Thyroid gland (tissue), 4 donors: ENCODE measurements at regions not wholly inside any gene's neighbourhood (a gene's known extent, or its start where the extent isn't known, plus 50 kb on each side); places are given as distances from the start of the nearest gene placed in this dataset.

Experiments used
- CTCF ChIP-seq, 6 experiments: fragments of 200-600 bp in 3 of 6; fragments of 450-650 bp in 3 of 6; sonication (generic) in 3 of 6; IDR thresholded peaks; one replicate each; pipeline ENCODE4 v1.5.1; 2016 to 2019; ENCODE audit warnings: antibody characterized with exemption in 6 of 6, mild to moderate bottlenecking in 2 of 6, inconsistent platforms in 1 of 6, moderate library complexity in 1 of 6
- POLR2A ChIP-seq, 2 donors: fragments of 450-650 bp; IDR thresholded peaks; one replicate each; pipeline ENCODE4 v1.6.1; 2017; ENCODE audit warnings: antibody characterized with exemption in 2 of 2, mild to moderate bottlenecking in 2 of 2, moderate library complexity in 1 of 2

GRCh38 chr2:105518897-105519296 lies 120.0 kb upstream of the FHL2 start:
- TF ChIP-seq CTCF (IDR thresholded peaks at IDR 0.05) = no peak
- TF ChIP-seq POLR2A (IDR thresholded peaks at IDR 0.05) = no peak
